ENCODE measurements at regions not wholly inside any gene's neighbourhood (a gene's known extent, or its start where the extent isn't known, plus 50 kb on each side); places are given as distances from the start of the nearest gene placed in this dataset.
A peak's percentile ranks its signal among the peaks of the same experiment; 100 is the strongest.

DNA sequence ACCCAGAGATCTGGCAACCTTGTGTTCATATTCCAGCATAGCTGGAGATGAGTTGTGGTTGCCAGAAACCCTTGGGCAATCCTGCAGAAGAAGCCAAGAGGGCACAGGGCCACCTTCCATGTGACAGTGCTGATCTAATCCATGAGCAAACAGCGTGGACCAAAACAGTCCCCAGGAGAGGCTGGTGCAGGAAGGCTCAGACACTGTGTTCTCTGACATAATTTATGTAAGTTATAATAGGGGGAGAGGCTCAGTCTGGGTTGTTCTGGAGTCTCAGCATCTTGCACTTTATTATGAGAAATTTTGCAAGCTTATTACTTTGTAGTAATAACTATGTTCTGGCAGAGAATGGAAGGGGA lies 273.9 kb downstream of the HAPSTR1 start:
- H3K27ac ChIP-seq: peak overlapping the region in 2 of 4 donors; percentile 35 to 72
- in situ Hi-C loops (cut with MboI; ENCODE audit: low pct_ligation_motif_present in 1 of 4, low pct_unique_long_range_greater_than_20kb in 1 of 4, low sequenced_read_pairs in 3 of 4) (no loop called here), intact Hi-C loops (cut with DNase I; ENCODE audit: low total_unique reads) (no loop called here)
- DNase-seq: peak; percentile 66
- H3K4me1 ChIP-seq: peaks cover 0 to 14% (median 4%) of the 10 kb centered on the region in 4 donors
- H3K4me3 ChIP-seq: no peak overlapping the region
- 7% methylated on average over 1 of the region's 1 CpG; no CpG with 5 or more reads in 1 of the 2 donors for WGBS, 2 donors (ENCODE audit: low coverage in 1 of 2)
- H3K36me3 ChIP-seq: no peaks in the 10 kb centered on the region
- no peaks in the 10 kb centered on the region for H3K9me3 ChIP-seq
- no peaks in the 10 kb centered on the region for H3K27me3 ChIP-seq
- TF ChIP-seq EP300 (IDR thresholded peaks at IDR 0.05; ENCODE audit: low read depth) (peak; percentile 18), POLR2A (IDR thresholded peaks at IDR 0.05) (no peak), POLR2AphosphoS5 (IDR thresholded peaks at IDR 0.05) (peak; percentile 67 to 74 (median 71))
- TF ChIP-seq, protein P1, sequence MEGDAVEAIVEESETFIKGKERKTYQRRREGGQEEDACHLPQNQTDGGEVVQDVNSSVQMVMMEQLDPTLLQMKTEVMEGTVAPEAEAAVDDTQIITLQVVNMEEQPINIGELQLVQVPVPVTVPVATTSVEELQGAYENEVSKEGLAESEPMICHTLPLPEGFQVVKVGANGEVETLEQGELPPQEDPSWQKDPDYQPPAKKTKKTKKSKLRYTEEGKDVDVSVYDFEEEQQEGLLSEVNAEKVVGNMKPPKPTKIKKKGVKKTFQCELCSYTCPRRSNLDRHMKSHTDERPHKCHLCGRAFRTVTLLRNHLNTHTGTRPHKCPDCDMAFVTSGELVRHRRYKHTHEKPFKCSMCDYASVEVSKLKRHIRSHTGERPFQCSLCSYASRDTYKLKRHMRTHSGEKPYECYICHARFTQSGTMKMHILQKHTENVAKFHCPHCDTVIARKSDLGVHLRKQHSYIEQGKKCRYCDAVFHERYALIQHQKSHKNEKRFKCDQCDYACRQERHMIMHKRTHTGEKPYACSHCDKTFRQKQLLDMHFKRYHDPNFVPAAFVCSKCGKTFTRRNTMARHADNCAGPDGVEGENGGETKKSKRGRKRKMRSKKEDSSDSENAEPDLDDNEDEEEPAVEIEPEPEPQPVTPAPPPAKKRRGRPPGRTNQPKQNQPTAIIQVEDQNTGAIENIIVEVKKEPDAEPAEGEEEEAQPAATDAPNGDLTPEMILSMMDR (IDR thresholded peaks at IDR 0.05): no peak

DNA sequence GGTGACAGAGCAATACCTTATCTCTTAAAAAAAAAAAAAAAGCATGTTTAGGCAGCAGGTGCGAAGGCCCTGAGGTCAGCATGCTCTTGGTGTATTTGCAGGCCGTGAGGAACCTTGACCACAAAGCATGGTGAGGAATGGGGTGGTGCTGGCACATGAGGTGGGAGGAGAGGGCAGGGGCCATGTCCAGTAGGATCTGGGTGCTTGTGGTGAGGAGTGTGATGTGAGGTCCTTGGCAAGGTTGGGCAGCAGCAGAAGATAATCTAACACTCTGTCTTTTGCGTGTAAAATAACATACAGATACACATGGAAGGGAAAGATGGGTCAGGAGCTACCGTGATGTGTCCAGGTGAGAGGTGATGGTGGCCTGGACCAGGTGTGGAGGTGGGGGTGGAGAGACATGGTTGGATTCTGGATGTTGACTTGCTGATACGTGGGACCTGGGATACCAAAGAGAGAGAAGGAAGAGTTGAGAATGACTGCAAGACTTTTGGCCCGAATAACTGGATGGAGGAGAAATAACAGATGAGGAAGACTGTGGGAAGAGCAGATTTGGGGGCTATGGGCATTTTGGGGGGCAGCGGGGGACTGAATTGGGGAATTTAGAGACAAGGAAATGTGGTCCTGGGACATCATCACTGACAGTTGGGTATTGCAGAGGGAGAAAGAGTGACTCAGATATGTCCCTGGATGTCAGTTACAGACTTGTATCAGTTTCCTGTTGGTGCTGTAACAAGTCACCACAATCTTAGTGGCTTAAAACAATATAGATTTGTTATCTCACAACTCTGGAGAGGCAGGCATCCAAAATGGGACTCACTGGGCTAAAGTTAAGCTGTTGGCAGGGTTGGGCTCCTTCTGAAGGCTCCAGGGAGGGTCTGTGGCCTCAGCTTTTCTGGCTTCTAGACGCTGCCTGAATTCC lies 274.9 kb downstream of the HAPSTR1 start:
- Histone ChIP-seq H3K27ac (peak overlapping the region in 1 of 4 donors; percentile 72), H3K27me3 (no peaks in the 10 kb centered on the region), H3K4me1 (peaks cover 0 to 14% (median 4%) of the 10 kb centered on the region in 4 donors), H3K9me3 (no peaks in the 10 kb centered on the region), H3K36me3 (no peaks in the 10 kb centered on the region), H3K4me3 (no peak overlapping the region)
- no peak for DNase-seq
- intact Hi-C loops (cut with DNase I; ENCODE audit: low total_unique reads) (no loop called here), in situ Hi-C loops (cut with MboI; ENCODE audit: low pct_ligation_motif_present in 1 of 4, low pct_unique_long_range_greater_than_20kb in 1 of 4, low sequenced_read_pairs in 3 of 4) (no loop called here)
- TF ChIP-seq POLR2A (IDR thresholded peaks at IDR 0.05): no peak
- TF ChIP-seq, protein P1 (IDR thresholded peaks at IDR 0.05): no peak
- no peak for TF ChIP-seq EP300 (IDR thresholded peaks at IDR 0.05; ENCODE audit: low read depth)
- TF ChIP-seq POLR2AphosphoS5 (IDR thresholded peaks at IDR 0.05): no peak
- 84 to 85% methylated on average over 5 to 8 of the region's 8 CpGs for WGBS, 2 donors (ENCODE audit: low coverage in 1 of 2)

DNA sequence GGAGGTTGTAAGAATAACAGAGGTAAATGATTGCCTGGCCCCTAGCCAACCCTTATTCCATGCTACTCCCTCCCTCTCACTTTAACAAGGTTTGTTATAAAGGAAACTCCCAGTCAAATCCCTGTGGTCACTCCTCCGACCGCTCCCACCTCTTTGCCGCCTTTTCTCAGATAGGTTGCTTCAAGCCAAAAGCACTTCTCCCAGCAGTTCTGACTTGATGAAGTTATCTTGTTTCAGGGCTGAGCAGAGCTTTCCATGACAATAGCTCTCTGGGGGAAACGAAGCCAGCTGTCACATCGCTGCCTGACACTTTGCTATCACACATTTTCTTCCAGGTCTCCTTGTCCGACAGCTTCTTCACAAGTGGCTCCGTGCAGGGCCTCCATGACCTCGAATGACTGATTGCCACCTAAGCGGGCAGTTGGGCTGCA lies 278.6 kb downstream of the HAPSTR1 start:
- peak; percentile 64 for DNase-seq
- Histone ChIP-seq H3K4me3 (no peak overlapping the region), H3K36me3 (no peaks in the 10 kb centered on the region), H3K4me1 (peaks cover 0 to 9% (median 3%) of the 10 kb centered on the region in 4 donors), H3K9me3 (no peaks in the 10 kb centered on the region), H3K27me3 (no peaks in the 10 kb centered on the region), H3K27ac (no peak overlapping the region)
- WGBS, 2 donors (ENCODE audit: low coverage in 1 of 2): 40 to 61% methylated on average over 1 to 9 of the region's 9 CpGs
- intact Hi-C loops (cut with DNase I; ENCODE audit: low total_unique reads) (no loop called here), in situ Hi-C loops (cut with MboI; ENCODE audit: low pct_ligation_motif_present in 1 of 4, low pct_unique_long_range_greater_than_20kb in 1 of 4, low sequenced_read_pairs in 3 of 4) (no loop called here)
- no peak for TF ChIP-seq EP300 (IDR thresholded peaks at IDR 0.05; ENCODE audit: low read depth)
- no peak for TF ChIP-seq POLR2AphosphoS5 (IDR thresholded peaks at IDR 0.05)
- TF ChIP-seq POLR2A (IDR thresholded peaks at IDR 0.05): no peak
- TF ChIP-seq, protein P1 (IDR thresholded peaks at IDR 0.05): no peak

DNA sequence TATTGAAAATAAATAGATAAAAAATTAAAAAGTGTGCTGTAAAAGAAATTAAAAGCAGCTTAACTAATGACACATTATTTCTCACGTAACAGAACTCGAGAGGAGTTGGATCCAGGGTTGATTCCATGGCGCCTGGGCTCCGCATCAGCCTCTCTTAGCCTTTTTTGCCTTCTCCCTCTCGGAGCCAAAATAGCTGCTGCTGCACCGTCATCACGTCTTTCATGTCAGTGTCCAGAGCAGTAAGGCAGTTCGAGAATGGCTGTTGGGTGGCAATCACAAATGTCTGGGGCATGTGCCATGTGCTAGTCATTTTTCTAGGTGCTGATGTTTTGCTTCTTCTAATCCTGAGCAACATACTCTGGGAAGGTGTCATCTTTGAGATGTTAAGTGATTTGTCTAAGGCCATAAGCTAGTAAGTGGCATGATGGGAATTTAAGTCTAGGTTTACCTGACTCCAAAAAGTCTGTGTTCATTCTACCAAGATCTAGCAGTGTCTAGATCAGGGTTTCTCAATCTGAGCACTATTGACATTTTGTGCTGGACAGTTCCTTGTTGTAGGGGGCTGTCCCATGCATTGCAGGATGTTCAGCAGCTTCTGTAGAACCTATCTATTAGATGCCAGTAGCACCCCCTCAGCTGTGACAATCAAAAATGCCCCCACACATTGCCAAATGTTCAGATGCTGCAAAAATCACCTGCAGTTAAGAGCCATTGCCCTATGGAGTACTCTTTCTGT lies 280.4 kb downstream of the HAPSTR1 start:
- TF ChIP-seq POLR2AphosphoS5 (IDR thresholded peaks at IDR 0.05) (no peak), POLR2A (IDR thresholded peaks at IDR 0.05) (no peak), EP300 (IDR thresholded peaks at IDR 0.05; ENCODE audit: low read depth) (no peak)
- TF ChIP-seq, protein P1 (IDR thresholded peaks at IDR 0.05): no peak
- Histone ChIP-seq H3K4me3 (no peak overlapping the region), H3K36me3 (no peaks in the 10 kb centered on the region), H3K9me3 (no peaks in the 10 kb centered on the region), H3K27me3 (no peaks in the 10 kb centered on the region), H3K27ac (no peak overlapping the region), H3K4me1 (peaks cover 0 to 8% (median 2%) of the 10 kb centered on the region in 4 donors)
- in situ Hi-C loops (cut with MboI; ENCODE audit: low pct_ligation_motif_present in 1 of 4, low pct_unique_long_range_greater_than_20kb in 1 of 4, low sequenced_read_pairs in 3 of 4) (no loop called here), intact Hi-C loops (cut with DNase I; ENCODE audit: low total_unique reads) (no loop called here)
- WGBS, 2 donors (ENCODE audit: low coverage in 1 of 2): 76 to 87% methylated on average over 5 to 8 of the region's 8 CpGs
- no peak for DNase-seq
